ENCODE measurements at regions not wholly inside any gene's neighbourhood (a gene's known extent, or its start where the extent isn't known, plus 50 kb on each side); places are given as distances from the start of the nearest gene placed in this dataset.
A peak's percentile ranks its signal among the peaks of the same experiment; 100 is the strongest.

GRCh38 chr18:46416706-46417638, 240.0 kb downstream of the LOXHD1 start (continued):
- TF ChIP-seq ZNF280A (IDR thresholded peaks at IDR 0.05; ENCODE audit: low read depth, partially characterized antibody) (no peak), ADNP (tag; IDR thresholded peaks at IDR 0.05) (no peak), GABPB1 (CRISPR knock-in tag; IDR thresholded peaks at IDR 0.05) (no peak), MGA (IDR thresholded peaks at IDR 0.05) (peak; percentile 46), ZNF239 (CRISPR knock-in tag; IDR thresholded peaks at IDR 0.05) (no peak), IRF1 (CRISPR knock-in tag; IDR thresholded peaks at IDR 0.05; ENCODE audit: borderline replicate concordance) (no peak), BDP1 (IDR thresholded peaks at IDR 0.05; ENCODE audit: insufficient read depth, insufficient read length) (no peak), MIER1 (IDR thresholded peaks at IDR 0.05; ENCODE audit: low read depth) (no peak)
